ENCODE measurements at regions not wholly inside any gene's neighbourhood (a gene's known extent, or its start where the extent isn't known, plus 50 kb on each side); places are given as distances from the start of the nearest gene placed in this dataset.
A peak's percentile ranks its signal among the peaks of the same experiment; 100 is the strongest.

- no peak for DNase-seq
Observed at GRCh38 chr3:190252080-190252479, 70.2 kb downstream of the CLDN1 start.

GRCh38 chr3:190249414-190249813 lies 72.8 kb downstream of the CLDN1 start:
- no peak for DNase-seq

- DNase-seq = no peak
Observed at GRCh38 chr3:190242147-190242546, 80.1 kb downstream of the CLDN1 start.

- DNase-seq = no peak
Observed at GRCh38 chr3:190239325-190239724, 82.9 kb downstream of the CLDN1 start.

GRCh38 chr3:190238871-190239270 lies 83.4 kb downstream of the CLDN1 start:
- peak in 1 of 3 experiments; percentile 11 for DNase-seq

GRCh38 chr3:190234621-190235020 lies 87.6 kb downstream of the CLDN1 start:
- no peak for DNase-seq

- no peak for DNase-seq
Observed at GRCh38 chr3:190229632-190230424, 92.4 kb downstream of the CLDN1 start.

- DNase-seq = no peak
Observed at GRCh38 chr3:190227064-190227463, 95.2 kb downstream of the CLDN1 start.

- DNase-seq = peak; percentile 19 to 62 (median 39)
Observed at GRCh38 chr3:190224863-190225692, 97.2 kb downstream of the CLDN1 start.

GRCh38 chr3:190224456-190224855 lies 97.8 kb downstream of the CLDN1 start:
- no peak for DNase-seq

GRCh38 chr3:190222916-190223315 lies 99.3 kb downstream of the CLDN1 start:
- no peak for DNase-seq

- no peak for DNase-seq
Observed at GRCh38 chr3:190222360-190222759, 99.9 kb downstream of the CLDN1 start.

GRCh38 chr3:190220362-190220761 lies 99.7 kb upstream of the P3H2 start:
- DNase-seq = no peak

GRCh38 chr3:190217081-190217480 lies 96.4 kb upstream of the P3H2 start:
- DNase-seq = no peak

GRCh38 chr3:190213727-190214126 lies 93.0 kb upstream of the P3H2 start:
- no peak for DNase-seq

GRCh38 chr3:190210608-190211007 lies 89.9 kb upstream of the P3H2 start:
- no peak for DNase-seq

GRCh38 chr3:190209533-190209932 lies 88.8 kb upstream of the P3H2 start:
- DNase-seq = no peak

- DNase-seq = no peak
Observed at GRCh38 chr3:190208196-190208595, 87.5 kb upstream of the P3H2 start.

GRCh38 chr3:190205739-190206138 lies 85.0 kb upstream of the P3H2 start:
- no peak for DNase-seq

- DNase-seq = no peak
Observed at GRCh38 chr3:190204200-190204599, 83.5 kb upstream of the P3H2 start.

- DNase-seq = no peak
Observed at GRCh38 chr3:190197346-190197763, 76.7 kb upstream of the P3H2 start.

GRCh38 chr3:190194506-190194905 lies 73.8 kb upstream of the P3H2 start:
- DNase-seq = no peak

GRCh38 chr3:190193210-190193609 lies 72.5 kb upstream of the P3H2 start:
- DNase-seq = no peak

- no peak for DNase-seq
Observed at GRCh38 chr3:190192739-190193138, 72.0 kb upstream of the P3H2 start.
